HCT116 (cell line): ENCODE measurements at regions not wholly inside any gene's neighbourhood (a gene's known extent, or its start where the extent isn't known, plus 50 kb on each side); places are given as distances from the start of the nearest gene placed in this dataset.

Experiments
- ATAC-seq: fragments of 200-7000 bp; cut with Tn5 transposase; 2 replicates; pipeline ENCODE4 v1.9.1; 2020; ENCODE audit warnings: mild to moderate bottlenecking, moderate library complexity
- BruUV-seq: library from RNA; stranded (reverse); fragments of 400-500 nt; replicated peaks from 2 replicates; lab custom pipeline; 2021; lab: Mats Ljungman, UMichigan
- CTCF ChIA-PET: fragments of 300-600 bp; sonication (Branson Sonifier 250); formaldehyde crosslinking; loops from one replicate; lab custom pipeline; 2021; ENCODE audit warnings: antibody characterized with exemption; lab: Charles Lee
- POLR2A ChIA-PET: fragments of 300-600, 350-600 bp; sonication (Branson Sonifier 250); formaldehyde crosslinking; loops from one replicate; lab custom pipeline; 2021; ENCODE audit warnings: antibody characterized with exemption; lab: Charles Lee
- RAD21 ChIA-PET, 2 experiments: fragments of 300-600 bp; sonication (Branson Sonifier 250); formaldehyde crosslinking; loops; one replicate each; lab custom pipeline; 2023; ENCODE audit warnings: low total read pairs in 2 of 2; ENCODE audit not compliant: uncharacterized antibody in 2 of 2, unreplicated experiment in 2 of 2, low non-redundant PET in 1 of 2; lab: Charles Lee
- DNase-seq: peaks from one replicate; pipeline ENCODE4 v3.0.0-alpha.2; 2010; ENCODE audit warnings: low read depth, low spot score
- H2AFZ ChIP-seq: fragments of 200-600 bp; shearing (Covaris generic), sonication (generic); 2 replicates; pipeline ENCODE4 v1.6.1; 2017; ENCODE audit warnings: low read depth, mixed run types, mixed read lengths, antibody characterized with exemption, low read length; ENCODE audit not compliant: poor library complexity, severe bottlenecking
- H3K27ac ChIP-seq: 2 replicates; pipeline ENCODE4 v1.5.1; 2012; ENCODE audit warnings: low read depth, low read length
- H3K27me3 ChIP-seq: fragments of 200-600 bp; sonication (generic); 2 replicates; pipeline ENCODE4 v1.6.1; 2016; ENCODE audit warnings: mixed run types, low read length, mixed read lengths; ENCODE audit not compliant: insufficient read depth
- H3K36me3 ChIP-seq, 2 experiments: fragments of 200-500 bp in 1 of 2; fragments of 200-600 bp in 1 of 2; sonication (Bioruptor generic) in 1 of 2; sonication (generic) in 1 of 2; 2 replicates each; pipeline versions ENCODE4 v1.5.1 to v1.6.1; 2014 to 2016; ENCODE audit warnings: low read length in 2 of 2, inconsistent platforms in 1 of 2, mixed read lengths in 1 of 2, mixed run types in 1 of 2; ENCODE audit not compliant: insufficient read depth in 2 of 2, control insufficient read depth in 1 of 2
- H3K4me1 ChIP-seq, 2 experiments: fragments of 200-600 bp in 1 of 2; sonication (generic) in 1 of 2; 2 replicates each; pipeline versions ENCODE4 v1.5.1 to v1.6.1; 2012 to 2017; ENCODE audit warnings: low read length in 2 of 2, inconsistent platforms in 1 of 2, mild to moderate bottlenecking in 1 of 2, mixed read lengths in 1 of 2, mixed run types in 1 of 2, moderate library complexity in 1 of 2; ENCODE audit not compliant: insufficient read depth in 2 of 2, control insufficient read depth in 1 of 2
- H3K4me2 ChIP-seq: fragments of 200-600 bp; sonication (generic); 2 replicates; pipeline ENCODE4 v1.6.1; 2017; ENCODE audit warnings: mixed run types, low read length, mixed read lengths
- H3K4me3 ChIP-seq, 2 experiments: fragments of 200-600 bp in 1 of 2; sonication (generic) in 1 of 2; replicated peaks in 1 of 2; 2 replicates each; pipeline ENCODE4 v1.5.1; 2011 to 2016; ENCODE audit warnings: low read length in 2 of 2, control low read depth in 1 of 2, low read depth in 1 of 2, mild to moderate bottlenecking in 1 of 2, mixed read lengths in 1 of 2, mixed run types in 1 of 2
- H3K79me2 ChIP-seq: fragments of 200-600 bp; sonication (generic); 2 replicates; pipeline ENCODE4 v1.6.1; 2017; ENCODE audit warnings: mild to moderate bottlenecking, mixed run types, low read length, moderate library complexity, mixed read lengths; ENCODE audit not compliant: insufficient read depth
- H3K9ac ChIP-seq: fragments of 200-600 bp; sonication (generic); 2 replicates; pipeline ENCODE4 v1.6.1; 2016; ENCODE audit warnings: low read length, mixed read lengths
- H3K9me2 ChIP-seq: fragments of 200-600 bp; sonication (generic), shearing (Covaris generic); 2 replicates; pipeline ENCODE4 v1.6.1; 2017; ENCODE audit warnings: mixed run types, mild to moderate bottlenecking, moderate library complexity; ENCODE audit not compliant: insufficient read depth
- H3K9me3 ChIP-seq, 2 experiments: fragments of 200-500 bp in 1 of 2; fragments of 200-600 bp in 1 of 2; sonication (Bioruptor generic) in 1 of 2; sonication (generic) in 1 of 2; 2 replicates each; pipeline ENCODE4 v1.6.1; 2014 to 2017; ENCODE audit warnings: low read length in 2 of 2, mixed read lengths in 2 of 2, inconsistent platforms in 1 of 2, low read depth in 1 of 2, mild to moderate bottlenecking in 1 of 2, mixed run types in 1 of 2, moderate library complexity in 1 of 2; ENCODE audit not compliant: control insufficient read depth in 1 of 2, insufficient read depth in 1 of 2
- H4K20me1 ChIP-seq: fragments of 200-600 bp; sonication (generic), shearing (Covaris generic); 2 replicates; pipeline ENCODE4 v1.6.1; 2017; ENCODE audit warnings: mixed run types, mild to moderate bottlenecking, moderate library complexity; ENCODE audit not compliant: insufficient read depth
- ATF3 ChIP-seq: IDR thresholded peaks from 2 replicates; pipeline ENCODE4 v1.6.1; 2012
- CBX3 ChIP-seq: IDR thresholded peaks from 2 replicates; pipeline ENCODE4 v1.6.1; 2012; ENCODE audit warnings: low read depth
- CTCF ChIP-seq, 3 experiments: fragments of 200-600 bp in 1 of 3; sonication (generic) in 1 of 3; IDR thresholded peaks in 2 of 3; conservative IDR thresholded peaks in 1 of 3; 2 replicates each; pipeline ENCODE4 v1.5.1; 2012 to 2017; ENCODE audit warnings: low read depth in 2 of 3, low read length in 2 of 3, antibody characterized with exemption in 1 of 3, borderline replicate concordance in 1 of 3, control low read depth in 1 of 3, mild to moderate bottlenecking in 1 of 3, mixed read lengths in 1 of 3, mixed run types in 1 of 3, moderate library complexity in 1 of 3; ENCODE audit not compliant: insufficient read depth in 1 of 3
- EZH2 ChIP-seq: fragments of 200-600 bp; sonication (generic); IDR thresholded peaks from 2 replicates; pipeline ENCODE4 v1.6.1; 2017; ENCODE audit warnings: antibody characterized with exemption, mixed run types
- FOSL1 ChIP-seq: IDR thresholded peaks from 2 replicates; pipeline ENCODE4 v1.6.1; 2012; ENCODE audit warnings: low read depth
- MAX ChIP-seq: IDR thresholded peaks from 2 replicates; pipeline ENCODE4 v1.6.1; 2012
- POLR2A ChIP-seq: IDR thresholded peaks from 2 replicates; pipeline ENCODE4 v1.7.0; 2011; ENCODE audit warnings: borderline replicate concordance; ENCODE audit not compliant: insufficient read depth, insufficient read length; ENCODE audit errors: extremely low read depth
- POLR2AphosphoS5 ChIP-seq: IDR thresholded peaks from 2 replicates; pipeline ENCODE4 v1.6.1; 2011; ENCODE audit warnings: mild to moderate bottlenecking, low read depth, low read length, moderate library complexity
- SP1 ChIP-seq: IDR thresholded peaks from 2 replicates; pipeline ENCODE4 v1.6.1; 2012; ENCODE audit warnings: low read depth
- SRF ChIP-seq: IDR thresholded peaks from 2 replicates; pipeline ENCODE4 v1.6.1; 2012; ENCODE audit warnings: low read depth
- ZBTB33 ChIP-seq: IDR thresholded peaks from 2 replicates; pipeline ENCODE4 v1.6.1; 2011; ENCODE audit warnings: mild to moderate bottlenecking, low read length, moderate library complexity; ENCODE audit not compliant: insufficient replicate concordance; ENCODE audit errors: extremely low read depth
- ZNF274 ChIP-seq: fragments of 200-500 bp; sonication (Bioruptor generic); IDR thresholded peaks from 2 replicates; pipeline ENCODE4 v1.6.1; 2014; ENCODE audit warnings: mild to moderate bottlenecking, low read depth, low read length, inconsistent platforms
- intact Hi-C: fragments of 100-400 bp; cut with micrococcal nuclease; formaldehyde crosslinking; loops from 2 replicates; pipeline ENCODE4 v1.10.0; 2022

- intact Hi-C loops = no loop called here
- ATAC-seq (no peak), DNase-seq (no peak)
- H3K27ac ChIP-seq = no peak overlapping the region
- no peaks in the 10 kb centered on the region for H3K36me3 ChIP-seq
- H3K79me2 ChIP-seq = no peaks in the 10 kb centered on the region
- H4K20me1 ChIP-seq = no peaks in the 10 kb centered on the region
- BruUV-seq = no TSS peak
- H3K9me2 ChIP-seq = no peaks in the 10 kb centered on the region
- no peak overlapping the region for H2AFZ ChIP-seq
- POLR2A ChIA-PET = no interaction called here
- TF ChIP-seq EZH2 = no peak
- TF ChIP-seq POLR2A = no peak
- TF ChIP-seq MAX = no peak
- no peak for TF ChIP-seq SRF
- no peak for TF ChIP-seq ZBTB33
- TF ChIP-seq ZNF274 = no peak
- no peak for TF ChIP-seq FOSL1
- no peak for TF ChIP-seq ATF3
- TF ChIP-seq CBX3 = no peak
- no peak for TF ChIP-seq POLR2AphosphoS5
- TF ChIP-seq CTCF (IDR thresholded peaks at IDR 0.05 in 2 of 3, conservative IDR thresholded peaks at IDR 0.05 in 1 of 3; ENCODE audit: borderline replicate concordance in 1 of 3, insufficient read depth in 1 of 3, low read depth in 2 of 3, low read length in 2 of 3) = no peak
- no peak for TF ChIP-seq SP1
- no peaks in the 10 kb centered on the region for H3K27me3 ChIP-seq
- no peak overlapping the region for H3K4me2 ChIP-seq
- no peaks in the 10 kb centered on the region for H3K4me1 ChIP-seq
- no peak overlapping the region for H3K4me3 ChIP-seq
- RAD21 ChIA-PET = no interaction called here
- CTCF ChIA-PET = no interaction called here
- H3K9ac ChIP-seq = no peak overlapping the region
- H3K9me3 ChIP-seq = no peaks in the 10 kb centered on the region
Measured at GRCh38 chr5:40001796-40002195, 577.0 kb upstream of the DAB2 start.
